ENCODE measurements at regions not wholly inside any gene's neighbourhood (a gene's known extent, or its start where the extent isn't known, plus 50 kb on each side); places are given as distances from the start of the nearest gene placed in this dataset.

GRCh38 chr4:114056599-114056998 lies 77.2 kb upstream of the ARSJ start:
- Mint-ChIP-seq H3K9me3 (ENCODE audit: low read depth) (peaks cover 7% of the 10 kb centered on the region), H3K27me3 (no peaks in the 10 kb centered on the region), H3K36me3 (ENCODE audit: low read depth) (no peaks in the 10 kb centered on the region), H3K27ac (no peak overlapping the region), H3K4me3 (no peak overlapping the region), H3K4me1 (peaks cover 3% of the 10 kb centered on the region)
- intact Hi-C loops (cut with DNase I, micrococcal nuclease), result no loop called here
- no peak for ATAC-seq
- POLR2A ChIA-PET, result no interaction called here
- no peak for DNase-seq
- CTCF ChIA-PET, result interaction anchor here (0.7 to 1.5 kb wide), 2 partner anchors 10 to 13 kb away, joined by 3 to 4 read pairs; no protein-coding TSS in a partner anchor

DNA sequence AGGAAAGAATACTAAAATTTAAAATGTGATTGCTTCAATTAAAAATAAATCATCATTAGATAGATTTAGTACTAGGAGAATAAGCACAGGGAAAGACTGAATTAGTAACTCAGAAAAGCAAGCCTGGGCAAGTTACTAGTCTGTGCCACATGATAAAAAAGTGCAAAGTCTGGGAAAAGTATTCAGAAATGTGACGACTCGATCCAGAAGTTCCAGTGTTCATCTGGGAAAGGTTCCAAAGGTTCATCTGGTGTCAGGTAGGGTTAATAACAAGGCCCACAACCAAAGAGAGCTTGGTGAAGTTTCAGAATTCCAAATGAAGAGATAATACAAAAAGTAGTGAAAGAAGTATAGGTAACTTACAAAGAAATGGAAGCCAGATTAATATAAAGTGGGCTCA lies 78.3 kb upstream of the ARSJ start:
- no peak overlapping the region for H3K4me3 Mint-ChIP-seq
- ChIA-PET CTCF (no interaction called here), POLR2A (no interaction called here)
- peaks cover 3% of the 10 kb centered on the region for H3K4me1 Mint-ChIP-seq
- no peaks in the 10 kb centered on the region for H3K27me3 Mint-ChIP-seq
- intact Hi-C loops (cut with DNase I, micrococcal nuclease), result no loop called here
- H3K36me3 Mint-ChIP-seq (ENCODE audit: low read depth), result no peaks in the 10 kb centered on the region
- ATAC-seq (no peak), DNase-seq (no peak)
- no peak overlapping the region for H3K27ac Mint-ChIP-seq
- peaks cover 7% of the 10 kb centered on the region for H3K9me3 Mint-ChIP-seq (ENCODE audit: low read depth)

DNA sequence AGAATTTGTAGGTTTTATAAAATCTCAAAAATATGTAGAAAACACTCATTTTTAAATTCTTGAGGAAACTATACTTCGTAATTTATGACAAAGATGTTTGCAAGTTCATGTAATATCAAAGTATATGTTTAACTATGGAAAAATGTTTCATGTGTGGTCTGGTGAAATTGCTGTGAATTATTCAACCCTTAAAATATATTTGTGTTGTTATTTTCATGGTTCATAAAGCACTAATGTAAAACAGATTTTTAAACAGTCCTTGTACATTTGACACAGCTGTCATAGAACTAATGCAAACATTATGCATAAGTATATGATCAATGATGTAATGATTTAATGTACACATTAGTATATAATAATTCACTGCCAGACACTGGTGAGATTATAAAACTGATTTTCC lies 83.1 kb upstream of the ARSJ start:
- no peaks in the 10 kb centered on the region for H3K4me1 Mint-ChIP-seq
- H3K27me3 Mint-ChIP-seq, result no peaks in the 10 kb centered on the region
- ChIA-PET POLR2A (interaction anchor here (0.6 kb wide), 1 partner anchor 19 kb away, joined by 3 read pairs; no protein-coding TSS in a partner anchor), CTCF (no interaction called here)
- no peaks in the 10 kb centered on the region for H3K36me3 Mint-ChIP-seq (ENCODE audit: low read depth)
- intact Hi-C loops (cut with DNase I, micrococcal nuclease), result no loop called here
- DNase-seq (no peak), ATAC-seq (no peak)
- no peak overlapping the region for H3K27ac Mint-ChIP-seq
- no peak overlapping the region for H3K4me3 Mint-ChIP-seq
- H3K9me3 Mint-ChIP-seq (ENCODE audit: low read depth), result no peaks in the 10 kb centered on the region

DNA sequence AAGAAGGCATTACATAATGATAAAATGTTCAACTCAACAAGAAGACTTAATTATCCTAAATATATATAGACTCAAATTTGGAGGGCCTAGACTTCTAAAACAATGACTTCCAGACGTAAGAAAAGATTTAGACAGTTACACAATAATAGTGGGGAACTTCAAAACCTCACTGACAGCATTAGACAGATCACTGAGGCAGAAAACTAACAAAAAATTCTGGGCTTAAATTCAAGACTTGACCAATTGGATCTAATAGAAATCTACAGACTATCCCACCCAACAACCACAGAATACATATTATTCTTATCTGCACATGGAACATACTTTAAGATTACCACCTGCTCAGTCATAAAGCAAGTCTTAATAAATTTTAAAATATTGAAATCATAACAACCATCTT lies 93.3 kb upstream of the ARSJ start:
- no peak overlapping the region for H3K27ac Mint-ChIP-seq
- DNase-seq (no peak), ATAC-seq (no peak)
- no peak overlapping the region for H3K4me3 Mint-ChIP-seq
- ChIA-PET POLR2A (no interaction called here), CTCF (interaction anchor here (1.0 to 3.2 kb wide), 4 partner anchors 9 to 252 kb away, joined by 3 to 15 read pairs (median 7); no protein-coding TSS in a partner anchor)
- H3K4me1 Mint-ChIP-seq, result peaks cover 3% of the 10 kb centered on the region
- H3K27me3 Mint-ChIP-seq, result peaks cover 5% of the 10 kb centered on the region
- intact Hi-C loops (cut with DNase I, micrococcal nuclease), result loop anchor here (5.0 to 10.0 kb wide), 5 partner anchors 170 to 312 kb away; partner anchors contain the start of gene CAMK2D (in 2 of the 2)
- no peaks in the 10 kb centered on the region for H3K36me3 Mint-ChIP-seq (ENCODE audit: low read depth)
- no peaks in the 10 kb centered on the region for H3K9me3 Mint-ChIP-seq (ENCODE audit: low read depth)

DNA sequence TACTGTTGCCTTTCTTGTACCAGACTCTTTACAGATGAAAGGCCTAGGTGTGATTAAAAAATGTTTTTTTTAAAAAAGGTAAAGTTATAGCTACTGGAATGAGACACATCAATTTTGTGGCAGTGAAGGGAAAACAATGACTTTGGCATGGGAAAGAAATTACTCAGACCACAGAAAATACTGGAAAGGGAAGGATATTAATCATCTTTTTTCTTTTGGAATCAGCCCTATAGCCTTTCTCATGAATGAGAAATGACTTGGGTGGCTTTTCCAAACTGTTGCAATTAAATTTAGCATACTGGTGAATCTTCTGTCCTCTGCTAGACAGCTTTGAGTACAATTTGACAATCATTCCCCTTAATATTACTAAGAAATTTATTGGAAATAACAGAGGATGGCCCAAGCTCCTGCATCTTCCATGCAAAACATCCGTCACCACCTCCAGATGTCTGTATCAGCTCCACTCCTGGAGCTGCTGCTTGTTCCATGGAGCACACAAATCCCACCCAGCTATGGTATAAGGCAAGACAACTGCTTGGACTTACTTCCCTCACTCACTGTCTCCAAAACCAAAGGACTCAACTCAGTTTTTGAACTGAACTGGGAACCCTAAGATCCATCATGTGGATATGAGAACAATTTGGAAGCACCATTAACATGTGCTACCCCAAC lies 97.6 kb upstream of the ARSJ start:
- Mint-ChIP-seq H3K27ac (no peak overlapping the region), H3K4me3 (no peak overlapping the region), H3K36me3 (ENCODE audit: low read depth) (no peaks in the 10 kb centered on the region), H3K27me3 (peaks cover 5% of the 10 kb centered on the region), H3K9me3 (ENCODE audit: low read depth) (no peaks in the 10 kb centered on the region), H3K4me1 (no peaks in the 10 kb centered on the region)
- POLR2A ChIA-PET, result interaction anchor here (0.6 kb wide), 1 partner anchor 10 kb away, joined by 3 read pairs; no protein-coding TSS in a partner anchor
- DNase-seq (no peak), ATAC-seq (no peak)
- intact Hi-C loops (cut with DNase I, micrococcal nuclease), result loop anchor here (10.0 kb wide), 2 partner anchors 308 to 312 kb away; partner anchors contain the start of gene CAMK2D (in 1 of the 2)
- CTCF ChIA-PET, result interaction anchor here (1.2 kb wide), 1 partner anchor 682 kb away, joined by 3 read pairs; no protein-coding TSS in a partner anchor

DNA sequence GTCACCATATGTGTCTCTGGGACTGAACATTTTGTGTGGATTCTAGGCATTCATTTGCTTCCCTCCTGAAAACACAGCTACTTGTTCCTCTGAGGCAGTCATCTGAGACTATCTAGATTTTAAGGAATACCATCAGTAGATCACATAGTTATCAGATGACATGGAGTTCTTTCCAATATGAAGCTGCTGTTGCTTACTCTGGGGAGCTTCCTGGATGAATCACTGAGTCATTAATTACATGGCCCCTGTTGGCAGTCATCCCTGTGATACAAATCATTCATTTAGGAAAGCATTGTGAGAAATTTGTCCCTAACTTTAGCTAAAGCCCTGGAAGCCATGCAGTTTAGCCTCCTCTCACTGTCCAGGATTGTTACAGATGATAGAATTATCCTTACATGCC lies 98.2 kb upstream of the ARSJ start:
- CTCF ChIA-PET, result interaction anchor here (1.2 kb wide), 1 partner anchor 683 kb away, joined by 3 read pairs; no protein-coding TSS in a partner anchor
- Mint-ChIP-seq H3K4me3 (no peak overlapping the region), H3K4me1 (no peaks in the 10 kb centered on the region), H3K27me3 (peaks cover 6% of the 10 kb centered on the region), H3K36me3 (ENCODE audit: low read depth) (no peaks in the 10 kb centered on the region), H3K9me3 (ENCODE audit: low read depth) (no peaks in the 10 kb centered on the region), H3K27ac (no peak overlapping the region)
- ATAC-seq, result no peak
- DNase-seq, result no peak
- intact Hi-C loops (cut with DNase I, micrococcal nuclease), result loop anchor here (10.0 kb wide), 2 partner anchors 307 to 313 kb away; partner anchors contain the start of gene CAMK2D (in 1 of the 2)
- POLR2A ChIA-PET, result no interaction called here

GRCh38 chr4:114078636-114079035 lies 99.2 kb upstream of the ARSJ start:
- ATAC-seq, result no peak
- intact Hi-C loops (cut with DNase I, micrococcal nuclease), result loop anchor here (10.0 kb wide), 2 partner anchors 306 to 314 kb away; partner anchors contain the start of gene CAMK2D (in 1 of the 2)
- no peaks in the 10 kb centered on the region for H3K4me1 Mint-ChIP-seq
- no peak overlapping the region for H3K4me3 Mint-ChIP-seq
- DNase-seq, result no peak
- POLR2A ChIA-PET, result no interaction called here
- CTCF ChIA-PET, result interaction anchor here (1.2 kb wide), 1 partner anchor 684 kb away, joined by 3 read pairs; no protein-coding TSS in a partner anchor
- peaks cover 4% of the 10 kb centered on the region for H3K27me3 Mint-ChIP-seq
- H3K27ac Mint-ChIP-seq, result no peak overlapping the region
- H3K9me3 Mint-ChIP-seq (ENCODE audit: low read depth), result no peaks in the 10 kb centered on the region
- H3K36me3 Mint-ChIP-seq (ENCODE audit: low read depth), result no peaks in the 10 kb centered on the region

GRCh38 chr4:114081783-114082182 lies 102.3 kb upstream of the ARSJ start:
- H3K4me3 Mint-ChIP-seq, result no peak overlapping the region
- ChIA-PET CTCF (interaction anchor here (0.6 to 2.2 kb wide), 3 partner anchors 10 to 530 kb away, joined by 3 to 11 read pairs (median 3); no protein-coding TSS in a partner anchor), POLR2A (interaction anchor here (0.6 kb wide), 1 partner anchor 19 kb away, joined by 3 read pairs; no protein-coding TSS in a partner anchor)
- H3K27ac Mint-ChIP-seq, result no peak overlapping the region
- H3K36me3 Mint-ChIP-seq (ENCODE audit: low read depth), result no peaks in the 10 kb centered on the region
- DNase-seq (no peak), ATAC-seq (no peak)
- H3K27me3 Mint-ChIP-seq, result peaks cover 4% of the 10 kb centered on the region
- no peaks in the 10 kb centered on the region for H3K4me1 Mint-ChIP-seq
- intact Hi-C loops (cut with DNase I, micrococcal nuclease), result no loop called here
- H3K9me3 Mint-ChIP-seq (ENCODE audit: low read depth), result no peaks in the 10 kb centered on the region

DNA sequence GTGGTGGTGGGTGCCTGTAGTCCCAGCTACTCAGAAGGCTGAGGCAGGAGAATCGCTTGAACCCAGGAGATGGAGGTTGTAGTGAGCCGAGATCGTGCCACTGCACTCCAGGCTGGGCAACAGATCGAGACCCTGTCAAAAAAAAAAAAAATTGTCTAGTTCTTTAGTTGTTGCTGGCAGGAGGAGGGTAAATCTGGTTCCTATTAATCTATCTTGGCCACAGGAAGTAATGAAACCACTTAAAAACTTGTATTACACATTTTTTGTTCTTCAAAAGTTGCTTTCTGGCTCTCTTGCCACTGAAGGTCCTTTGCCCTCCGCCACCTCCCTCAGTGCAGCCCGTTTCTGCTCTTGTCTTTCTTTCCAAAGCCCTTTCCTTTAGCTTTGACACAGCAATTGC lies 102.9 kb upstream of the ARSJ start:
- no peaks in the 10 kb centered on the region for H3K9me3 Mint-ChIP-seq (ENCODE audit: low read depth)
- peaks cover 4% of the 10 kb centered on the region for H3K27me3 Mint-ChIP-seq
- H3K4me1 Mint-ChIP-seq, result no peaks in the 10 kb centered on the region
- no peaks in the 10 kb centered on the region for H3K36me3 Mint-ChIP-seq (ENCODE audit: low read depth)
- intact Hi-C loops (cut with DNase I, micrococcal nuclease), result no loop called here
- DNase-seq (no peak), ATAC-seq (no peak)
- no peak overlapping the region for H3K4me3 Mint-ChIP-seq
- ChIA-PET CTCF (interaction anchor here (2.2 kb wide), 1 partner anchor 11 kb away, joined by 11 read pairs; no protein-coding TSS in a partner anchor), POLR2A (interaction anchor here (0.6 kb wide), 1 partner anchor 20 kb away, joined by 3 read pairs; no protein-coding TSS in a partner anchor)
- H3K27ac Mint-ChIP-seq, result no peak overlapping the region

GRCh38 chr4:114085611-114086345 lies 106.3 kb upstream of the ARSJ start:
- intact Hi-C loops (cut with DNase I, micrococcal nuclease), result no loop called here
- Mint-ChIP-seq H3K4me3 (no peak overlapping the region), H3K36me3 (ENCODE audit: low read depth) (no peaks in the 10 kb centered on the region), H3K4me1 (no peaks in the 10 kb centered on the region), H3K9me3 (ENCODE audit: low read depth) (peaks cover 6% of the 10 kb centered on the region), H3K27ac (no peak overlapping the region), H3K27me3 (peaks cover 4% of the 10 kb centered on the region)
- POLR2A ChIA-PET, result no interaction called here
- ATAC-seq (no peak), DNase-seq (no peak)
- CTCF ChIA-PET, result no interaction called here

DNA sequence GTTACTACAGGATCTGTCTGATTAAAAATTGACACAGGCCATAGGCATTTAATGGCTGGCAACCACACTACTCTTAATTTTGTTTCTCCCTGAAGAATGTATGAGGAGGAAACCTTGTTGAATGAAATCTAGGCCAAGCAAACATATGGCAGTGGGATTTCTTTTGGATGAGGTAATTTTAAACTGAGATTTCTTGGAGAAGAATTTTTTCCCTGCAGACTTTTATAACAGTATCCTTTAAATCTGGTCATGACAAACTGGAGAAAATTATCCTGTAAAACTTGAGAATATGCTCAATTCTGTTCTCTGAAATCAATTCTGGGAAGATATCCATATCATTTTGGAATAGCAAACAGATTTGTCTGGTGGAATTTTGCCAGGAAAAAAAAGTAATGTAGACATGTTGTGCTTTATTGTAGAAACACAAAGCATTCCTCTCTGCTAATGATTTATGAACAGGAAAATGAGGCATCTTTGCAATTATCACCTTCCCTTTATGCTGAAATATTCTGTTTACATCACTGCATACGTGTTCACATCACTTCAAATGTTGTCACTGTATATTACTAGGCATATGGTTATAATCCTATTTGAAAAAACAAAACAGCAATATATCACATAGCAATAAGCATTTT lies 108.3 kb upstream of the ARSJ start:
- DNase-seq (no peak), ATAC-seq (no peak)
- Mint-ChIP-seq H3K4me1 (no peaks in the 10 kb centered on the region), H3K27ac (no peak overlapping the region), H3K27me3 (peaks cover 2% of the 10 kb centered on the region), H3K4me3 (no peak overlapping the region), H3K36me3 (ENCODE audit: low read depth) (no peaks in the 10 kb centered on the region), H3K9me3 (ENCODE audit: low read depth) (peaks cover 6% of the 10 kb centered on the region)
- intact Hi-C loops (cut with DNase I, micrococcal nuclease), result no loop called here
- ChIA-PET CTCF (interaction anchor here (1.4 kb wide), 1 partner anchor 13 kb away, joined by 4 read pairs; no protein-coding TSS in a partner anchor), POLR2A (interaction anchor here (0.6 kb wide), 1 partner anchor 11 kb away, joined by 3 read pairs; no protein-coding TSS in a partner anchor)

Measured in activated CD4-positive, alpha-beta T cell treated with anti-CD3 and anti-CD28 coated beads for 36 hours (primary cell).